ENCODE measurements at regions not wholly inside any gene's neighbourhood (a gene's known extent, or its start where the extent isn't known, plus 50 kb on each side); places are given as distances from the start of the nearest gene placed in this dataset.

- Histone ChIP-seq H3K4me1 (ENCODE audit: control insufficient read depth, insufficient read depth, low read length) (no peaks in the 10 kb centered on the region), H3K27me3 (ENCODE audit: control insufficient read depth, insufficient read depth, low read length, poor library complexity, severe bottlenecking) (no peaks in the 10 kb centered on the region), H3K36me3 (ENCODE audit: control insufficient read depth, insufficient read depth, low read length) (no peaks in the 10 kb centered on the region), H3K4me3 (ENCODE audit: insufficient read depth, low read depth, low read length) (no peak overlapping the region), H3K27ac (ENCODE audit: insufficient read depth, low read depth, low read length, poor library complexity, severe bottlenecking) (no peak overlapping the region), H3K9me3 (ENCODE audit: control insufficient read depth, low read length) (no peaks in the 10 kb centered on the region)
- 94 to 95% methylated on average over 1 of the region's 1 CpG for WGBS, 2 experiments
Observed at GRCh38 chr10:36499693-36500092, 625.7 kb upstream of the ANKRD30A start.

- Histone ChIP-seq H3K4me1 (ENCODE audit: control insufficient read depth, insufficient read depth, low read length) (no peaks in the 10 kb centered on the region), H3K27me3 (ENCODE audit: control insufficient read depth, insufficient read depth, low read length, poor library complexity, severe bottlenecking) (no peaks in the 10 kb centered on the region), H3K4me3 (ENCODE audit: insufficient read depth, low read depth, low read length) (no peak overlapping the region), H3K27ac (ENCODE audit: insufficient read depth, low read depth, low read length, poor library complexity, severe bottlenecking) (no peak overlapping the region), H3K36me3 (ENCODE audit: control insufficient read depth, insufficient read depth, low read length) (no peaks in the 10 kb centered on the region), H3K9me3 (ENCODE audit: control insufficient read depth, low read length) (no peaks in the 10 kb centered on the region)
- 100% methylated on average over 1 of the region's 1 CpG for WGBS, 2 experiments
Observed at GRCh38 chr10:36496758-36497157, 628.6 kb upstream of the ANKRD30A start.

- Histone ChIP-seq H3K27me3 (ENCODE audit: control insufficient read depth, insufficient read depth, low read length, poor library complexity, severe bottlenecking) (no peaks in the 10 kb centered on the region), H3K9me3 (ENCODE audit: control insufficient read depth, low read length) (no peaks in the 10 kb centered on the region), H3K27ac (ENCODE audit: insufficient read depth, low read depth, low read length, poor library complexity, severe bottlenecking) (no peak overlapping the region), H3K4me1 (ENCODE audit: control insufficient read depth, insufficient read depth, low read length) (no peaks in the 10 kb centered on the region), H3K4me3 (ENCODE audit: insufficient read depth, low read depth, low read length) (no peak overlapping the region), H3K36me3 (ENCODE audit: control insufficient read depth, insufficient read depth, low read length) (no peaks in the 10 kb centered on the region)
- WGBS, 2 experiments: 91 to 94% methylated on average over 2 of the region's 2 CpGs
Observed at GRCh38 chr10:36494371-36494770, 631.0 kb upstream of the ANKRD30A start.

- no peaks in the 10 kb centered on the region for H3K4me1 ChIP-seq (ENCODE audit: control insufficient read depth, insufficient read depth, low read length)
- no peaks in the 10 kb centered on the region for H3K27me3 ChIP-seq (ENCODE audit: control insufficient read depth, insufficient read depth, low read length, poor library complexity, severe bottlenecking)
- H3K36me3 ChIP-seq (ENCODE audit: control insufficient read depth, insufficient read depth, low read length): no peaks in the 10 kb centered on the region
- 88 to 100% methylated on average over 1 of the region's 1 CpG for WGBS, 2 experiments
- no peaks in the 10 kb centered on the region for H3K9me3 ChIP-seq (ENCODE audit: control insufficient read depth, low read length)
- no peak overlapping the region for H3K27ac ChIP-seq (ENCODE audit: insufficient read depth, low read depth, low read length, poor library complexity, severe bottlenecking)
- H3K4me3 ChIP-seq (ENCODE audit: insufficient read depth, low read depth, low read length): no peak overlapping the region
Observed at GRCh38 chr10:36493516-36493880, 631.9 kb upstream of the ANKRD30A start.

GRCh38 chr10:36492590-36493515 is 632.5 kb upstream of the ANKRD30A start:
- Histone ChIP-seq H3K4me3 (ENCODE audit: insufficient read depth, low read depth, low read length) (no peak overlapping the region), H3K9me3 (ENCODE audit: control insufficient read depth, low read length) (no peaks in the 10 kb centered on the region), H3K27me3 (ENCODE audit: control insufficient read depth, insufficient read depth, low read length, poor library complexity, severe bottlenecking) (no peaks in the 10 kb centered on the region), H3K36me3 (ENCODE audit: control insufficient read depth, insufficient read depth, low read length) (no peaks in the 10 kb centered on the region), H3K4me1 (ENCODE audit: control insufficient read depth, insufficient read depth, low read length) (no peaks in the 10 kb centered on the region), H3K27ac (ENCODE audit: insufficient read depth, low read depth, low read length, poor library complexity, severe bottlenecking) (no peak overlapping the region)
- WGBS, 2 experiments: 92 to 95% methylated on average over 3 to 4 of the region's 4 CpGs

- no peaks in the 10 kb centered on the region for H3K9me3 ChIP-seq (ENCODE audit: control insufficient read depth, low read length)
- no peaks in the 10 kb centered on the region for H3K4me1 ChIP-seq (ENCODE audit: control insufficient read depth, insufficient read depth, low read length)
- H3K4me3 ChIP-seq (ENCODE audit: insufficient read depth, low read depth, low read length): no peak overlapping the region
- no peak overlapping the region for H3K27ac ChIP-seq (ENCODE audit: insufficient read depth, low read depth, low read length, poor library complexity, severe bottlenecking)
- H3K36me3 ChIP-seq (ENCODE audit: control insufficient read depth, insufficient read depth, low read length): no peaks in the 10 kb centered on the region
- H3K27me3 ChIP-seq (ENCODE audit: control insufficient read depth, insufficient read depth, low read length, poor library complexity, severe bottlenecking): no peaks in the 10 kb centered on the region
- 95 to 100% methylated on average over 1 of the region's 1 CpG for WGBS, 2 experiments
Observed at GRCh38 chr10:36491926-36492325, 633.5 kb upstream of the ANKRD30A start.

- Histone ChIP-seq H3K36me3 (ENCODE audit: control insufficient read depth, insufficient read depth, low read length) (no peaks in the 10 kb centered on the region), H3K27ac (ENCODE audit: insufficient read depth, low read depth, low read length, poor library complexity, severe bottlenecking) (no peak overlapping the region), H3K4me1 (ENCODE audit: control insufficient read depth, insufficient read depth, low read length) (no peaks in the 10 kb centered on the region), H3K27me3 (ENCODE audit: control insufficient read depth, insufficient read depth, low read length, poor library complexity, severe bottlenecking) (no peaks in the 10 kb centered on the region), H3K4me3 (ENCODE audit: insufficient read depth, low read depth, low read length) (no peak overlapping the region), H3K9me3 (ENCODE audit: control insufficient read depth, low read length) (no peaks in the 10 kb centered on the region)
- 90 to 96% methylated on average over 4 to 5 of the region's 5 CpGs for WGBS, 2 experiments
Observed at GRCh38 chr10:36489611-36490228, 635.7 kb upstream of the ANKRD30A start.

- Histone ChIP-seq H3K27ac (ENCODE audit: insufficient read depth, low read depth, low read length, poor library complexity, severe bottlenecking) (no peak overlapping the region), H3K9me3 (ENCODE audit: control insufficient read depth, low read length) (no peaks in the 10 kb centered on the region), H3K36me3 (ENCODE audit: control insufficient read depth, insufficient read depth, low read length) (no peaks in the 10 kb centered on the region), H3K27me3 (ENCODE audit: control insufficient read depth, insufficient read depth, low read length, poor library complexity, severe bottlenecking) (no peaks in the 10 kb centered on the region), H3K4me1 (ENCODE audit: control insufficient read depth, insufficient read depth, low read length) (no peaks in the 10 kb centered on the region), H3K4me3 (ENCODE audit: insufficient read depth, low read depth, low read length) (no peak overlapping the region)
- 91% methylated on average over 7 of the region's 7 CpGs for WGBS, 2 experiments
Observed at GRCh38 chr10:36489181-36489580, 636.2 kb upstream of the ANKRD30A start.

- no peak overlapping the region for H3K4me3 ChIP-seq (ENCODE audit: insufficient read depth, low read depth, low read length)
- 92 to 99% methylated on average over 3 to 4 of the region's 4 CpGs for WGBS, 2 experiments
- H3K27me3 ChIP-seq (ENCODE audit: control insufficient read depth, insufficient read depth, low read length, poor library complexity, severe bottlenecking): no peaks in the 10 kb centered on the region
- no peaks in the 10 kb centered on the region for H3K9me3 ChIP-seq (ENCODE audit: control insufficient read depth, low read length)
- no peak overlapping the region for H3K27ac ChIP-seq (ENCODE audit: insufficient read depth, low read depth, low read length, poor library complexity, severe bottlenecking)
- H3K36me3 ChIP-seq (ENCODE audit: control insufficient read depth, insufficient read depth, low read length): no peaks in the 10 kb centered on the region
- H3K4me1 ChIP-seq (ENCODE audit: control insufficient read depth, insufficient read depth, low read length): no peaks in the 10 kb centered on the region
Observed at GRCh38 chr10:36488579-36488978, 636.8 kb upstream of the ANKRD30A start.

- Histone ChIP-seq H3K9me3 (ENCODE audit: control insufficient read depth, low read length) (no peaks in the 10 kb centered on the region), H3K27me3 (ENCODE audit: control insufficient read depth, insufficient read depth, low read length, poor library complexity, severe bottlenecking) (no peaks in the 10 kb centered on the region), H3K36me3 (ENCODE audit: control insufficient read depth, insufficient read depth, low read length) (no peaks in the 10 kb centered on the region), H3K27ac (ENCODE audit: insufficient read depth, low read depth, low read length, poor library complexity, severe bottlenecking) (no peak overlapping the region), H3K4me3 (ENCODE audit: insufficient read depth, low read depth, low read length) (no peak overlapping the region), H3K4me1 (ENCODE audit: control insufficient read depth, insufficient read depth, low read length) (no peaks in the 10 kb centered on the region)
Observed at GRCh38 chr10:36479073-36479472, 646.3 kb upstream of the ANKRD30A start.

All from ectodermal cell (in vitro differentiated cells).